ENCODE measurements at regions not wholly inside any gene's neighbourhood (a gene's known extent, or its start where the extent isn't known, plus 50 kb on each side); places are given as distances from the start of the nearest gene placed in this dataset.

DNA sequence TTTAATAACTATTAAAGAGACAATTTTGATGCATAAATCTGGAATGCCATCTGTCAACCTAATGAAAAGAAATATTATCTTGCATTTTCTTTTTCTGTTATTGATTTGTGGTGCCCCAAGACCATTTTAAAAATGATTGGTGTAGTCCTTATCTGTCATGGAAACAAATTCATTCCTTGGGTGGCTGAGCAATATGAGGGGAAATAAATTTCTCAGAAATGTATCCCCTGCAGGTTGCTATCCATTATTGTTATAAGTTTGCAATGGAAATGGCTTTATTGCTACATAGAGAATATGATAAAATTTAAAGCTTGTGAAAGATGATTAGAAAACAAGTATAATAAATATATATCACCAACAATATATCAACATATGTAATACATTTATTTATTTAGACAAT, 607.0 kb downstream of the DNAJB9 start:
- Mint-ChIP-seq H3K36me3 (no peaks in the 10 kb centered on the region), H3K4me1 (no peaks in the 10 kb centered on the region), H3K27ac (no peak overlapping the region), H3K9me3 (peaks cover 3% of the 10 kb centered on the region), H3K4me3 (no peak overlapping the region)
- DNase-seq (ENCODE audit: low spot score in 2 of 2) (no peak), ATAC-seq (no peak)

DNA sequence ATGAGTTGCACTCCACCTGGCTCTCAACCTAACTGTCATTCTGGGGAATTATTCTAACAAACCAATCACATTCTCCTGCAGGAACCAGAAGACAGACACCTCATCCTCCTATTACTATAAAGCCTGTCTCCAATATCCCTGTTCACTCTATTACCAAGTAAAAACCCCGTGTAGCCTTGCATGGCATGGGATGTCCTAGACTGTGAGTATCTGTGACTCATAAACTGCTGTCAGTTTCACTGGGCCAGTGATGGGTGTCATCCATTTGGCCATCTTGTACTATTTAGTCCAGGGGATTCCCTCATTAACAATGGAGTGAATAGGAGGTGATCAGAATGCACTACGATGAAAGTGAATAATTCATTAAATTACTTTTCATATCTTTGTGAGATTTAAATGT, 608.7 kb downstream of the DNAJB9 start:
- H3K4me1 Mint-ChIP-seq, result no peaks in the 10 kb centered on the region
- no peak overlapping the region for H3K27ac Mint-ChIP-seq
- ATAC-seq (no peak), DNase-seq (ENCODE audit: low spot score in 2 of 2) (no peak)
- H3K4me3 Mint-ChIP-seq, result no peak overlapping the region
- H3K9me3 Mint-ChIP-seq, result peaks cover 6% of the 10 kb centered on the region
- no peaks in the 10 kb centered on the region for H3K36me3 Mint-ChIP-seq

DNA sequence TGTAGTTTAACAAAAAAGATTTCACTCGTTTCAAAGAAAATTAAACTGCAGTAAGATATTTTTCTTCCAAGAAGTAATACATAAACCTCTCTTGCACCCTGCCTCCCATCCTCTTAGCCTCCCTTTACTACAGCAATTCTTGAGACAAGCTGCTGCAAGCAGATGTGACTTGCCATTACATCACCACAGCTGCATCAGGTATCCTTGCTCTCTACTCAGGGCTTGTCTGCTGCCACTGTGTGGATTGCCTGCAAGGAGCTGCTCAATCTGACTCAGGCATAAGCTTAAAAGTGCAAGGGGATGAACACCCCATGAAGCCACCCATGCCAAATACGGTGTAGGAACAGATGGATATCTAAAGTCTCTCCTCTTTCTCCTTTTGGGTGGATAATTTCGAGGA, 609.9 kb downstream of the DNAJB9 start:
- H3K36me3 Mint-ChIP-seq, result no peaks in the 10 kb centered on the region
- DNase-seq (ENCODE audit: low spot score in 2 of 2), result no peak
- ATAC-seq, result no peak
- no peaks in the 10 kb centered on the region for H3K4me1 Mint-ChIP-seq
- peaks cover 12% of the 10 kb centered on the region for H3K9me3 Mint-ChIP-seq
- no peak overlapping the region for H3K4me3 Mint-ChIP-seq
- H3K27ac Mint-ChIP-seq, result no peak overlapping the region

DNA sequence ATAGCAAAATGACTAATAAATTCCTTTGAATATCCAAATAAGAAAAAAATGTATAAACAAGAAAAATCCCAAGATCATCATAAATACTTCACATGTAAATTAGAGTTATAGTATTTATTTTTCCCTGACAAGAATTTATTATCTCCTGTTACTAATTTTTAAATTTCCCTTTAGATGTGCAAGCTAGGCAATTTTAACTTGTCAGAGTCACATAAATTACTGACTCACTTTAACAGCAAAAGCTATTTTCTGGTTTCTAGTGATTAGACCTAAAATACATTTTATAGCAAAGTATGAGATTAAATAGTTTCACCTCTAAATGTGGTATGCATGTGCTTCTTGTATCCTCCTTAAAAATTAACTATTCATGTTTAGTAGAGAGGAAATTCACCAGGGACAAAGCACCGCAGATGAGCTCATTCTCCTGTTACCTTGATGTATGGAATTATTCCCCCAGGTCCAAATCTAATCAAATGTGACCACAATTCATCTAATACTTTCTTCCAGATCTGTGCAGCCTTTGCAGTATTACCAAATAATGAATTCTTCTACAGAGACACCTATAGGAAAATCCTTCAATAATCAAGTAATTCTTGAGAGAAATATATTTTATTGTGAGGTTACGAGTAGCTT, 621.2 kb downstream of the DNAJB9 start:
- Mint-ChIP-seq H3K4me3 (no peak overlapping the region), H3K36me3 (no peaks in the 10 kb centered on the region), H3K27ac (no peak overlapping the region), H3K9me3 (peaks cover 8% of the 10 kb centered on the region), H3K4me1 (no peaks in the 10 kb centered on the region)
- no peak for ATAC-seq
- no peak for DNase-seq (ENCODE audit: low spot score in 2 of 2)

DNA sequence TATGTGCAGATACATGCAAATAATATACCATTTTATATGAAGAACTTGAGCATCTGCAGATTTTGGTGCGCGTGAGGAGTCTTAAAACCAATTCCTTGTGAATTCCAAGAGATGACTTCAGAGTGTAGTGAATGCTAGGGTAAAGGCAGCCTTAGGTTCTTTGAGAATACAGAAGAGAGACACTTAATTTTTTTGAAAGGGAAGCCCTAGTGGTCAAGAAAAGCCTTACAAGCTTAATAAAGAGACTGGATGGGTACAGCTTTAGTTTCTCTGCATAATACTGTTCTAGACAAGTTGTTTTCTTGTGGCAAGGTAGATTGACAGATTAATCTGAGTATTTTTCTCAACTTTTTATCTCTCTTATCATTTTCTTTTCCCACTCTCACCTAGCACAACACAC, 636.5 kb downstream of the DNAJB9 start:
- ATAC-seq, result no peak
- H3K27ac Mint-ChIP-seq, result no peak overlapping the region
- DNase-seq (ENCODE audit: low spot score in 2 of 2), result no peak
- H3K4me3 Mint-ChIP-seq, result no peak overlapping the region
- H3K4me1 Mint-ChIP-seq, result no peaks in the 10 kb centered on the region
- no peaks in the 10 kb centered on the region for H3K36me3 Mint-ChIP-seq
- H3K9me3 Mint-ChIP-seq, result peaks cover 15% of the 10 kb centered on the region

DNA sequence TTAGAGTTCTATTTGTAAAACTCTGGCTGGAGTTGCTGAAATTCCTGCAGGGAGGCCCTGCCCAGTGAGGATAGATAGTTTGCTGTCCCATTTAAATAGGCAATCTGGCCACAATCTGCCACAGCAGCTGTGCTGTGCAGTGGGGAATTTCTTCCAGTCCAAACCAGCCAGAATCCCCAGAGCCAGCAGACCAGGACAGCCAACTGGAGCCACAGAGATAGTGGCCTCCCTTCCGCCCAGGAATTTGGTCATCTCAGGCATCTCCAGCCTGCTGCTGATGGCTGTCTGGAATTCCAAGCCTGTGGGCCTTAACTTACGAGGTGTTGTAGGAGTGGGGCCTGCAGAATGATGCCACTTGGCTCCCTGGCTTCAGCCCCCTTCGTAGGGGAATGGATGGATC, 643.4 kb downstream of the DNAJB9 start:
- DNase-seq (ENCODE audit: low spot score in 2 of 2) (no peak), ATAC-seq (no peak)
- H3K4me3 Mint-ChIP-seq, result no peak overlapping the region
- H3K27ac Mint-ChIP-seq, result no peak overlapping the region
- H3K4me1 Mint-ChIP-seq, result no peaks in the 10 kb centered on the region
- H3K9me3 Mint-ChIP-seq, result peaks cover 13% of the 10 kb centered on the region
- no peaks in the 10 kb centered on the region for H3K36me3 Mint-ChIP-seq

DNA sequence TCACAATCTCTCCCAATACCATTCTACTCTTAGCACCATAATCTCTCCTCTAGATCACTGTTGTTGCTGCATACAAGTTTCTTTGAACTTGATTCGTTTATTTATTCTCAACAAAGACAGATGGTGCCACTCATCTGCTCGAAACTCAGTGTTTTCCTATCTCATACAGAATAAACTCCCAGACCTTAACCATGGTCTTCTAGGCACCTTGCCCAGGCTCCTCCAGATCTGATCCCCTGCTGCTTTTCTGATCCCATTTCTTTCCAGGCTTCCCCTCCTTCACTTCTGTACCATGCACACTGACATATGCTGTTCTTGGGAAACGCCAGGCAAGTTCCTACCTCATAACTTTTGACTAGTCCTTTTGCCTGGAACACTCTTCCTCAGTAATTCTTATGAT, 645.7 kb downstream of the DNAJB9 start:
- ATAC-seq, result no peak
- no peaks in the 10 kb centered on the region for H3K4me1 Mint-ChIP-seq
- peaks cover 9% of the 10 kb centered on the region for H3K9me3 Mint-ChIP-seq

DNA sequence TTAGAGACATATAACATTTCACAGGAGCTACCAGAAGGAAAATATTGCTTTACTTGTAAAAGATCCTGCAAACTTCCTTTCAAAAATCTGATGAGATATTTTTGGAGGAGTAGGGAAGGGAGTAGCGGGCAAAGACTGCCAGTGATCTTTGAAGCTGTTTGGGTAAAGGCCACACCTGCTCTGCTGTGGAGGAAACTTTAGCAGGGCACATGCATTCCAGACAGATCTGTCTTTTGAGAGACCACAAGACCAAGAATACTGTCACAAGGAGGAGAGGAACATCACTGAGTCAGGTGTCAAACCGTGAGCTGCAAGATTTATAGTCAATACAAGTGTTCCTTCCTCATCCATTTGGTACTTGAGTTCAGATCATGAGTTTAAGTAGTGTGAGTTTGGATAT, 654.4 kb downstream of the DNAJB9 start:
- Mint-ChIP-seq H3K36me3 (no peaks in the 10 kb centered on the region), H3K9me3 (peaks cover 3% of the 10 kb centered on the region), H3K27ac (no peak overlapping the region), H3K4me1 (no peaks in the 10 kb centered on the region), H3K4me3 (no peak overlapping the region)
- DNase-seq (ENCODE audit: low spot score in 2 of 2) (no peak), ATAC-seq (no peak)

More for the DNA sequence above, 645.7 kb downstream of the DNAJB9 start:
- DNase-seq (ENCODE audit: low spot score in 2 of 2), result no peak
- no peak overlapping the region for H3K27ac Mint-ChIP-seq
- no peak overlapping the region for H3K4me3 Mint-ChIP-seq
- no peaks in the 10 kb centered on the region for H3K36me3 Mint-ChIP-seq

DNA sequence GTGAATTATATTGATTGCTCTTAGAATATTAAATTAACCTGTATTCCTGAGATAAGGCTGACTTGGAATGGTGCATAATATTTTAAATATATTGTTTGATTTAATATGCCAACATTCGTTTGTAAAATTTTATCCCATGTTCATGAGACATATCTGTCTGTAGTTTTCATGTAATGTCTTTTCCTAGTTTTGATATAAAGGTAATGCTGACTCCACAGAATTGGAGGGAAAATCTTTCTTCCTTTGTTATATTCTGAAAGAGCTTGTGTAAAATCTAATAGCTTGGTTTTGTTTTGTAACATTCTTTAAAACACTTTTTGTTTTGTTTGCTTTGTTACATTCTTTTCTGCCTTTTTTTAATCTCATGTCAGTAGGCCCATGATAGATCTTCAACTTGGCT, 657.0 kb downstream of the DNAJB9 start:
- Mint-ChIP-seq H3K4me1 (no peaks in the 10 kb centered on the region), H3K4me3 (no peak overlapping the region), H3K36me3 (no peaks in the 10 kb centered on the region), H3K27ac (no peak overlapping the region), H3K9me3 (peaks cover 8% of the 10 kb centered on the region)
- no peak for DNase-seq (ENCODE audit: low spot score in 2 of 2)
- ATAC-seq, result no peak

DNA sequence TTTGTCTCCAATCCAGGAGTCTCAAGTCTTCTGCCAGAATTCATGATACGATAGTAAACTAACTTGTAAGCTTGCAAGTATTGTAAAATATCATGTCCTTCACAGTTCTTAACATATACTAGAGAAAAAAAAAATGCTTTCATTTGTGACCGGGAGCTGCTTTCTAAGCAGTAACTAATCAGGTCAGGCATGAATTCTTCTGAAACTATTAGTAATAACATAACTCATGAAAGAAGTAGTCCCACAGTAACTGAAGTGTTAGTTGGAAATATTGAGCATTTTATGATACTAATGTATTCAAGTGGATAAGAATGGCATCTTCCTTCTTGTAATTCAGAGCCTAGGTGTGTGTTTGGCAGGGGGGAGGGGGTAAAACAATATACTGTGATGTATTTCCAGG, 665.6 kb downstream of the DNAJB9 start:
- H3K4me1 Mint-ChIP-seq, result no peaks in the 10 kb centered on the region
- H3K36me3 Mint-ChIP-seq, result no peaks in the 10 kb centered on the region
- ATAC-seq (no peak), DNase-seq (ENCODE audit: low spot score in 2 of 2) (no peak)
- no peak overlapping the region for H3K4me3 Mint-ChIP-seq
- peaks cover 19% of the 10 kb centered on the region for H3K9me3 Mint-ChIP-seq
- no peak overlapping the region for H3K27ac Mint-ChIP-seq

DNA sequence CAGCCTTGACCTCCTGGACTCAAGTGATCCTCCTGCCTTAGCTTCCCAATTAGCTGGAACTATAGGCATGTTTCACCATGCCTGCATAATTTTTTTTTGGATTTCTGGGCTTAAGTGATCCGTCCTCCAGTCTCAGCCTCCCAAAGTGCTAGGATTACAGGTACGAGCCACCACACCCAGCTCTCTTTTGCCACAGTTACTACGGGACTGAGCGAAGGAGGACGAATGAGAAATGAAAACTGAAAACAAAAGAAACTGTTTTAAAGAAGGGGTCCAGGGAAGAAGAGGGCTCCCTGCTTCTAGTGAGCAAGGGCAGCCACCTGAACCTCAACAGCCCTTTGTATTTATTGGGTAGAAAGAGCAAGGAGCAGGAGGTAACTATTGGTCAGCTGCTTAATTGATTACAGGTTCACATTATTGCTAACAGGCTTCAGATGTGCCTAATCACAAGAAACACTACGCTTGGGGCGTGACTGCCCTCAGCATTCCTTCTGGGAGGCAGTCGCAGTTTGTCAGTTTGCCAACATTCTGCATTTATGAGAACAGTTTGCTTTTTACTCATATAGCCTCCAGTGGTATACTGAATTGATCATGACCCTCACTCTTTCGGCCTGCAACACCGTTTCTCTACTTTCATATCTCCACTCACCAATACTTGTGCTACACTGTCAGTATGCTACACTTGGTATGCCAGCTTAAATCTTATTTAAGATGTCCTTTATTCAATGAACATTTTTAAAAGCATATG, 676.8 kb downstream of the DNAJB9 start:
- peaks cover 16% of the 10 kb centered on the region for H3K9me3 Mint-ChIP-seq
- no peak for DNase-seq (ENCODE audit: low spot score in 2 of 2)
- no peaks in the 10 kb centered on the region for H3K36me3 Mint-ChIP-seq
- no peak overlapping the region for H3K4me3 Mint-ChIP-seq
- no peak overlapping the region for H3K27ac Mint-ChIP-seq
- H3K4me1 Mint-ChIP-seq, result no peaks in the 10 kb centered on the region
- ATAC-seq, result no peak

DNA sequence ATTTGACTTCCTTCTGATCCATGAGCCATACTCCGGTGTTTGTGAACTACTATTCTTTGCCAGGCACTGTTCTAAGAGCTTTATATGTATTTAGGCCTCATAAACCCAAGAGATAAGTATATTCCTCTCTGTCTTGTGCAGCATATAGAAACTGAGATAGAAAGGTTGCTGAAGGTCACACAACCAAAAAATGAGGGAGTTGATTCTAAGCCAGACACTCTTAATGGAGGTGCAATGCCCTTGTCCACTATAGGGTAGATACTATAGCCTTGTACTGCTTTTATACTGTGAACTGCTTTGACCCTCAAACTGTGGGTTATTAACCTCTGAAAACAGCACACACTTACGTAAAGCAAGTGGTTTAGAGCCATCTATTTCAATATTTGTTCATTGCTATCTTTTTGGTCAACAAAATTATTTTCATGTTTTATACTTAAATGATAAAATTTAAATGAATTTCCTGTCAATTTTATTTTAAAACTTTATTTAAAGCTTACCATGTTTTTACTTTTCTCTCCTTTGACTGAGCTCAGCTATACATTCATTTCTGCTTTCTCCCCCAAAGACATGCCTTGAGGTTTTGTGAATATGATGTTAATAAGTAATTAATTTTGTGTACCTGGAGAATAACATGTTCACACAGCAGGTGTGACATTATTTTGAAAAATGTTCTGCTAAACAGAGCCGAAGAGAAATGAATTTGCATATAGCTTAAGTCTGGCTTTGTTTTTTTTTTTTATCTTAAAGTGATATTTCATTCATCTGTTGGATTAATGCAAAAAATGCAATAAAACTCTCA, 687.3 kb downstream of the DNAJB9 start:
- no peak overlapping the region for H3K27ac Mint-ChIP-seq
- H3K36me3 Mint-ChIP-seq, result no peaks in the 10 kb centered on the region
- ATAC-seq, result no peak

DNA sequence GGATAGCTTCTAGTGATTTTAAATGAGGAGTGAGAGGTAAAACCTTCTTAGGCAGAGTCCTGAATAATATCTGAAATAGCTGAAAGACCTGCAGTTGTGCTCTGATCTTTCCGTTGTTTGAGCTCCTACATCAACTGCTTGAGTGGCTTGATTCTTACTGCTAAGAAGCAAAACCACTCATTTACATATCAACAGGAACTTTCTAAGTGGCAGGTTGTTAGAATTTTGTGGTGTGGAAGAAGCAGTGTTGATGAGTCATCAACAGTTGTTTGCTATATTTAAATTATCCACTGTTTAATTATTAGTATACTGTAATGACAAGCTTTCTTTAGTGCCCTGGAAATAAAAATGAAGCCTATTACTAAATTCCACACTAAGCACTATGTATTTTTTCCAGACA, 689.5 kb downstream of the DNAJB9 start:
- no peak overlapping the region for H3K27ac Mint-ChIP-seq
- no peaks in the 10 kb centered on the region for H3K4me1 Mint-ChIP-seq
- no peaks in the 10 kb centered on the region for H3K36me3 Mint-ChIP-seq
- DNase-seq (ENCODE audit: low spot score in 2 of 2) (no peak), ATAC-seq (no peak)
- H3K9me3 Mint-ChIP-seq, result peaks cover 12% of the 10 kb centered on the region
- no peak overlapping the region for H3K4me3 Mint-ChIP-seq

More for the DNA sequence above, 687.3 kb downstream of the DNAJB9 start:
- Mint-ChIP-seq H3K4me1 (no peaks in the 10 kb centered on the region), H3K4me3 (no peak overlapping the region), H3K9me3 (peaks cover 7% of the 10 kb centered on the region)
- no peak for DNase-seq (ENCODE audit: low spot score in 2 of 2)

DNA sequence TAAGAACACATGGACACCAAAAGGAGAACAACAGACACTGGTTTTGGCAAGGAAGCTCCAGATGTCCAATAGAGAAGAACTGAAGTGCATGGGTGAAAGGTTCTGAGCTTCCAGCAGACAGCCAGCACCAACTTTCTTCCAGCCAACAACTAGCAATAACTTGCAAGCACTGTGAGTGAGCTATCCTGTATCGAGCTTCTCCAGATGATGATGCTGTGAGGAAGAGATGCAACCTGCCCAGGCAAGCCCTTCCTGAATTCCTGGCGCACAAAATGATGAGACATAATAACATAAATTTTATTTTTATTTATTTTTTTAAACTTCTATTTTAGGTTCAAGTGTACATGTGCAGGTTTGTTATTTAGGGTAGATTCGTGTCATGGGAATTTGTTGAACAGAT, 692.1 kb downstream of the DNAJB9 start:
- Mint-ChIP-seq H3K4me3 (no peak overlapping the region), H3K27ac (no peak overlapping the region), H3K4me1 (no peaks in the 10 kb centered on the region), H3K9me3 (peaks cover 8% of the 10 kb centered on the region), H3K36me3 (no peaks in the 10 kb centered on the region)
- no peak for DNase-seq (ENCODE audit: low spot score in 2 of 2)
- no peak for ATAC-seq

DNA sequence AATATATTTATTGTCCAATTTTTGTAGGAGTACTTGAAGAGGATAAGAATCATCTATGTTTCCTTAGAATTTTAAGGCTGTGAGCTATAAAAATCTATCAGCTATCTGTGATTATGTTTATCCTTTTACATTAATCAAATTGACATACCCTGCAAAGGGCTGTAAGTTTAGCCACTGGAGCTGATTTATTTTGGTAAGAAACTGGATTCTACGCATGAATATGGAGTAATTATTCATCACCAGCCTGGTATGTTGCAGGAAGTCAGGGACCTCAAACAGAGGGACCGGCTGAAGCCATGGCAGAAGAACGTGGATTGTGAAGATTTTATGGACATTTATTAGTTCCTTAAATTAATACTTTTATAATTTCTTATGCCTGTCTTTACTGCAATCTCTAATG, 696.9 kb downstream of the DNAJB9 start:
- H3K4me1 Mint-ChIP-seq, result no peaks in the 10 kb centered on the region
- H3K9me3 Mint-ChIP-seq, result peaks cover 19% of the 10 kb centered on the region
- no peak overlapping the region for H3K27ac Mint-ChIP-seq
- H3K4me3 Mint-ChIP-seq, result no peak overlapping the region
- no peaks in the 10 kb centered on the region for H3K36me3 Mint-ChIP-seq
- DNase-seq (ENCODE audit: low spot score in 2 of 2) (no peak), ATAC-seq (no peak)

DNA sequence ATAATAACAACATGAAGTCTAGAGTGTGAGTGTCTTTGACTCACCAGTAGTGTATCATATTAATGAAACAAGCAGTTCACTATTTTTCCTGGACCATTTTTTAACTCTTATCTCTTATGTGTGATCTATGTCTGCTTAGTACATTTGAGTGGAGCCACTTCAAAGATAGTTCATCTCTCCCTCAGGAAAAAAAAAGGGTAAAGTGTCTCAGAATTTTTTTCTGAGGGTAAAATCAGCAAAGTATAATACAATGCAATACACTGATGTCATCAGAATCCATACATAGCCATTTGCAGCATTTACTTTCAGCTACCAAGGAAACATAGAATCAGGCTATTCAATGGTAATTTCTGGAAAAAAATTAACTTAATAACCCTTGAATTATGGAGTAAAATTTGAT, 706.7 kb downstream of the DNAJB9 start:
- Mint-ChIP-seq H3K27ac (no peak overlapping the region), H3K4me3 (no peak overlapping the region), H3K9me3 (peaks cover 15% of the 10 kb centered on the region), H3K36me3 (no peaks in the 10 kb centered on the region), H3K4me1 (no peaks in the 10 kb centered on the region)
- no peak for DNase-seq (ENCODE audit: low spot score in 2 of 2)
- no peak for ATAC-seq
